GM19099 (cell line): ENCODE measurements at regions not wholly inside any gene's neighbourhood (a gene's known extent, or its start where the extent isn't known, plus 50 kb on each side); places are given as distances from the start of the nearest gene placed in this dataset.

Experiments
- POLR2A ChIP-seq: IDR thresholded peaks from 3 replicates; pipeline ENCODE4 v1.6.1; 2011; ENCODE audit warnings: low read depth; ENCODE audit not compliant: insufficient read length; ENCODE audit errors: extremely low read depth

- no peak for TF ChIP-seq POLR2A
Observed at GRCh38 chr9:99760421-99760820, 61.3 kb upstream of the NR4A3 start.

DNA sequence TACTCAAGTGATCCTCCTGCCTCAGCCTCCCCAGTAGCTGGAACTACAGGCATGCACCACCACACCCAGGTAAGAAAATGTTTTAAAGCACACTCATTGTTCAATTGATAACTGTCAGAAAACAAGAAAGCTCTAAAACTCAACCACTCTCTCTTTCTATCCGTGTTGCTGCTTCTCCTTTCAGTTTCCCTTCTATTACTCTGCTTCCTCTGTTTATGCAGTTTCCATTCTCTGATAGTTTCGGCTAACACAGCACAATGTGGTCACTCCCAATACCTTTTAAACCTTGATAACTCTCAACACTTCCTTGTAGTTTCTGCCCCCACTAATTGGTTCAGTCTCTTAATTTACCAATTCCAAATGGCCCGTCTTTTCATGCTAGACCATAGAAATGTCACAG lies 59.2 kb upstream of the NR4A3 start:
- no peak for TF ChIP-seq POLR2A
